Left renal cortex interstitium (tissue), 4 donors: ENCODE measurements at regions not wholly inside any gene's neighbourhood (a gene's known extent, or its start where the extent isn't known, plus 50 kb on each side); places are given as distances from the start of the nearest gene placed in this dataset.
"Not testable (repeated sequence)": the region's sequence is repeated elsewhere in the genome, so short reads cannot be mapped to it uniquely, and the experiment has no call there.

ENCODE experiments used
- DNase-seq, 4 donors: peaks; one replicate each; pipeline ENCODE4 v3.0.0-alpha.2; 2013; ENCODE audit warnings: low read depth in 4 of 4, low spot score in 2 of 4, missing footprints in 1 of 4

GRCh38 chr3:195999176-195999575 lies 82.7 kb downstream of the TFRC start:
- DNase-seq: not testable (repeated sequence)

- DNase-seq: not testable (repeated sequence)
Measured at GRCh38 chr3:195996314-195996713, 85.6 kb downstream of the TFRC start.

GRCh38 chr3:195994343-195994742 lies 86.0 kb upstream of the TNK2 start:
- not testable (repeated sequence) for DNase-seq

- DNase-seq: not testable (repeated sequence)
Measured at GRCh38 chr3:195993671-195994070, 85.3 kb upstream of the TNK2 start.

- not testable (repeated sequence) for DNase-seq
Measured at GRCh38 chr3:195992956-195993595, 84.7 kb upstream of the TNK2 start.

- DNase-seq: not testable (repeated sequence)
Measured at GRCh38 chr3:195991986-195992385, 83.6 kb upstream of the TNK2 start.

- not testable (repeated sequence) for DNase-seq
Measured at GRCh38 chr3:195991243-195991642, 82.9 kb upstream of the TNK2 start.

GRCh38 chr3:195990841-195991174 lies 82.5 kb upstream of the TNK2 start:
- DNase-seq: not testable (repeated sequence)

GRCh38 chr3:195989921-195990840 lies 81.8 kb upstream of the TNK2 start:
- peak in 3 of 4 donors; percentile 69 to 78 (median 73) for DNase-seq

GRCh38 chr3:195989197-195989920 lies 81.0 kb upstream of the TNK2 start:
- not testable (repeated sequence) for DNase-seq

- not testable (repeated sequence) for DNase-seq
Measured at GRCh38 chr3:195988764-195989163, 80.4 kb upstream of the TNK2 start.

- not testable (repeated sequence) for DNase-seq
Measured at GRCh38 chr3:195987001-195987400, 78.7 kb upstream of the TNK2 start.

- not testable (repeated sequence) for DNase-seq
Measured at GRCh38 chr3:195986576-195986975, 78.2 kb upstream of the TNK2 start.

- not testable (repeated sequence) for DNase-seq
Measured at GRCh38 chr3:195985348-195985920, 77.1 kb upstream of the TNK2 start.

- not testable (repeated sequence) for DNase-seq
Measured at GRCh38 chr3:195984392-195985030, 76.2 kb upstream of the TNK2 start.

GRCh38 chr3:195983880-195984279 lies 75.5 kb upstream of the TNK2 start:
- DNase-seq: not testable (repeated sequence)

GRCh38 chr3:195982754-195983153 lies 74.4 kb upstream of the TNK2 start:
- DNase-seq: not testable (repeated sequence)

GRCh38 chr3:195981778-195982177 lies 73.4 kb upstream of the TNK2 start:
- DNase-seq: not testable (repeated sequence)

GRCh38 chr3:195979877-195980276 lies 71.5 kb upstream of the TNK2 start:
- DNase-seq: not testable (repeated sequence)

GRCh38 chr3:195978585-195978984 lies 70.2 kb upstream of the TNK2 start:
- DNase-seq: not testable (repeated sequence)
